Gastrocnemius medialis (tissue), 4 donors: ENCODE measurements at regions not wholly inside any gene's neighbourhood (a gene's known extent, or its start where the extent isn't known, plus 50 kb on each side); places are given as distances from the start of the nearest gene placed in this dataset.

Source experiments
- ATAC-seq, 2 donors: fragments of 150-250 bp; one replicate each; pipeline ENCODE4 v1.9.1; 2016
- DNase-seq, 2 donors: peaks; one replicate each; pipeline ENCODE4 v3.0.0-alpha.2; 2019
- H3K27ac ChIP-seq, 4 donors: fragments of 200-600 bp; sonication (generic); 1 replicate in 1 of 4; 2 replicates in 3 of 4; pipeline ENCODE4 v1.5.1; 2016 to 2018; ENCODE audit warnings: mild to moderate bottlenecking in 2 of 4, moderate library complexity in 1 of 4
- H3K27me3 ChIP-seq, 3 donors: fragments of 200-600 bp; sonication (generic) in 2 of 3; 1 replicate in 1 of 3; 2 replicates in 2 of 3; pipeline versions ENCODE4 v1.5.1 to v1.6.0; 2016 to 2019; ENCODE audit warnings: mild to moderate bottlenecking in 1 of 3, moderate library complexity in 1 of 3
- H3K36me3 ChIP-seq, 2 donors: fragments of 200-600 bp; sonication (generic) in 1 of 2; one replicate each; pipeline ENCODE4 v1.5.1; 2017 to 2018
- H3K4me1 ChIP-seq, 2 donors: fragments of 200-600 bp; sonication (generic) in 1 of 2; one replicate each; pipeline ENCODE4 v1.5.1; 2016 to 2017; ENCODE audit warnings: mild to moderate bottlenecking in 2 of 2
- H3K4me3 ChIP-seq, 4 donors: fragments of 200-600 bp; sonication (generic) in 3 of 4; 1 replicate in 1 of 4; 2 replicates in 3 of 4; pipeline ENCODE4 v1.5.1; 2016 to 2019; ENCODE audit warnings: mild to moderate bottlenecking in 2 of 4
- H3K9me3 ChIP-seq, 3 donors: fragments of 200-600 bp; sonication (generic) in 2 of 3; 1 replicate in 1 of 3; 2 replicates in 2 of 3; pipeline ENCODE4 v1.5.1; 2016 to 2019
- POLR2A ChIP-seq, 2 donors: fragments of 450-650 bp; IDR thresholded peaks; one replicate each; pipeline ENCODE4 v1.6.1; 2017; ENCODE audit warnings: antibody characterized with exemption in 2 of 2, mild to moderate bottlenecking in 2 of 2, moderate library complexity in 2 of 2
- in situ Hi-C, 4 donors: fragments of 200-750 bp; cut with MboI; loops; one replicate each; pipeline versions ENCODE4 v1.15.0 to v1.8.0; 2017; ENCODE audit warnings: low sequenced_read_pairs in 4 of 4
- intact Hi-C: fragments of 100-400 bp; cut with DNase I; formaldehyde crosslinking; loops from one replicate; pipeline ENCODE4 v1.15.1; 2023; ENCODE audit warnings: low total_unique reads
- TF ChIP-seq, protein P1 (sequence below), 5 experiments: fragments of 450-650 bp in 3 of 5; fragments of 200-600 bp in 2 of 5; sonication (generic) in 2 of 5; IDR thresholded peaks in 4 of 5; conservative IDR thresholded peaks in 1 of 5; 1 replicate in 4 of 5; 2 replicates in 1 of 5; pipeline ENCODE4 v1.5.1; 2016 to 2019; ENCODE audit warnings: antibody characterized with exemption in 5 of 5, mild to moderate bottlenecking in 3 of 5, moderate library complexity in 3 of 5

DNA sequence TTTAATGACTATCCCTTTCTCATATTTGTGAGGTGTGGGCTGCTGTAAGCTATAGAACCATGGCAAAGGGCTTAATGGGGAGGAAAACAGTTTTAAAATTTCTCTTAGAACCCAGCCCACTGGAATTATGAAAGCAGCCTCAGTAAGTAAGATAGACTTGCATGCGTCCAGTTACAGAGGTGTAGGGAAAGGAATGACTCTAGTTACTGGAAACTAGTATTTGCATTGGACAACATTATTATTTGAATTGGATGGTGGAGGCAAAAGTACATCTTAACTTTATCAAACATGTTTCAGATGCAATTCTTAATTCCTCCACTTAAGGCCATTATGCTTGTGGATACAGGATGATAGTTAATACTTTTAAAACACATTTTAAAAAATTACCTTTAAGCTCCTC, 292.9 kb downstream of the SPRY2 start:
- no peaks in the 10 kb centered on the region for H3K27me3 ChIP-seq
- in situ Hi-C loops (no loop called here), intact Hi-C loops (loop anchor here (5.0 to 10.0 kb wide), 2 partner anchors 289 to 373 kb away; no protein-coding TSS in a partner anchor)
- peak overlapping the region in 3 of 4 donors; percentile 57 to 60 (median 58) for H3K27ac ChIP-seq
- DNase-seq: no peak
- no peak for ATAC-seq
- TF ChIP-seq, protein P1, sequence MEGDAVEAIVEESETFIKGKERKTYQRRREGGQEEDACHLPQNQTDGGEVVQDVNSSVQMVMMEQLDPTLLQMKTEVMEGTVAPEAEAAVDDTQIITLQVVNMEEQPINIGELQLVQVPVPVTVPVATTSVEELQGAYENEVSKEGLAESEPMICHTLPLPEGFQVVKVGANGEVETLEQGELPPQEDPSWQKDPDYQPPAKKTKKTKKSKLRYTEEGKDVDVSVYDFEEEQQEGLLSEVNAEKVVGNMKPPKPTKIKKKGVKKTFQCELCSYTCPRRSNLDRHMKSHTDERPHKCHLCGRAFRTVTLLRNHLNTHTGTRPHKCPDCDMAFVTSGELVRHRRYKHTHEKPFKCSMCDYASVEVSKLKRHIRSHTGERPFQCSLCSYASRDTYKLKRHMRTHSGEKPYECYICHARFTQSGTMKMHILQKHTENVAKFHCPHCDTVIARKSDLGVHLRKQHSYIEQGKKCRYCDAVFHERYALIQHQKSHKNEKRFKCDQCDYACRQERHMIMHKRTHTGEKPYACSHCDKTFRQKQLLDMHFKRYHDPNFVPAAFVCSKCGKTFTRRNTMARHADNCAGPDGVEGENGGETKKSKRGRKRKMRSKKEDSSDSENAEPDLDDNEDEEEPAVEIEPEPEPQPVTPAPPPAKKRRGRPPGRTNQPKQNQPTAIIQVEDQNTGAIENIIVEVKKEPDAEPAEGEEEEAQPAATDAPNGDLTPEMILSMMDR (IDR thresholded peaks at IDR 0.05 in 4 of 5, conservative IDR thresholded peaks at IDR 0.05 in 1 of 5): no peak
- TF ChIP-seq POLR2A (IDR thresholded peaks at IDR 0.05): no peak
- no peaks in the 10 kb centered on the region for H3K36me3 ChIP-seq
- peaks cover 23 to 27% of the 10 kb centered on the region in 2 donors for H3K4me1 ChIP-seq
- no peak overlapping the region for H3K4me3 ChIP-seq
- no peaks in the 10 kb centered on the region for H3K9me3 ChIP-seq

DNA sequence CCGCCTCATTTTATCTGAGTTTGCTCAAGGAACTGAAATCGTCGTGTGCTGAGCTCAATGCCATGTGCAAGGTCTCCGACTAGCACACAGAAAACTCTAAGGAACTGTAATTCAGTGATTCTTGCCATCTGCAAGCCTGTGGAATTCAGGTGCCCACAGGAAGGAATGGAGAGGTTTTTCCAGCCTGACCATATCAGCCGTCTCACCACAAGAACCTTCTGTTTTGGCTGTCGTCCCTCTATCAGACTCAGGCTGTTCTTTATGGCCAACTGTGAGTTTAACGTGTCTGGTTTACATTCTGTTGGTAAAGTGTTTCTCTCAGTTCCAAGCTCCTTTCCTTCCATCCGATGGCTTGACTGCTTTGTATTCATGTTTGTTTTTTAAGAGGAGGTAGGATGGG, 293.5 kb downstream of the SPRY2 start:
- ATAC-seq (no peak), DNase-seq (no peak)
- TF ChIP-seq POLR2A (IDR thresholded peaks at IDR 0.05): no peak
- TF ChIP-seq, protein P1 (IDR thresholded peaks at IDR 0.05 in 4 of 5, conservative IDR thresholded peaks at IDR 0.05 in 1 of 5): no peak
- Histone ChIP-seq H3K4me1 (peaks cover 23 to 27% of the 10 kb centered on the region in 2 donors), H3K27me3 (no peaks in the 10 kb centered on the region), H3K27ac (peak overlapping the region in 1 of 4 donors; percentile 58), H3K9me3 (no peaks in the 10 kb centered on the region), H3K4me3 (no peak overlapping the region), H3K36me3 (no peaks in the 10 kb centered on the region)
- intact Hi-C loops (loop anchor here (5.0 to 10.0 kb wide), 2 partner anchors 290 to 373 kb away; no protein-coding TSS in a partner anchor), in situ Hi-C loops (no loop called here)

DNA sequence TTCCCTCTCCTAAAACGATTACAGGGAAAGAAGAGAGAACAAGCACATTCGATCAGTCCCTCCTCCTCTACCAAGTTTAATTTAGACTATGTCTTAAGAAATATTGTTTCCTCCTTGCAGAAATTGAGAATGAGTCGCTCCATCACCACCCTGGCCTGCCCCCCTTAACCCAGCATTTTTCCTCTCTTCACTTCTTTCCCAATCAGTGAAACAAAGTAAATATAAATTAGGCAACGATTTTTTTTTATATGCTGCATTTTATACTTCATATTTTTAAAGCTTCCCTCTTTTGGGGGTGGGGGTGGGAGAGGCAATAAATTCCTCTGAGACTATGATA, 300.0 kb downstream of the SPRY2 start:
- Histone ChIP-seq H3K4me1 (no peaks in the 10 kb centered on the region), H3K4me3 (no peak overlapping the region), H3K36me3 (no peaks in the 10 kb centered on the region), H3K27me3 (no peaks in the 10 kb centered on the region), H3K9me3 (no peaks in the 10 kb centered on the region), H3K27ac (no peak overlapping the region)
- intact Hi-C loops (loop anchor here (10.0 kb wide), 1 partner anchor 366 kb away; no protein-coding TSS in a partner anchor), in situ Hi-C loops (no loop called here)
- no peak for TF ChIP-seq POLR2A (IDR thresholded peaks at IDR 0.05)
- TF ChIP-seq, protein P1 (IDR thresholded peaks at IDR 0.05 in 4 of 5, conservative IDR thresholded peaks at IDR 0.05 in 1 of 5): no peak
- no peak for ATAC-seq
- no peak for DNase-seq

GRCh38 chr13:80040196-80040980, 300.5 kb downstream of the SPRY2 start:
- in situ Hi-C loops (no loop called here), intact Hi-C loops (loop anchor here (10.0 kb wide), 1 partner anchor 366 kb away; no protein-coding TSS in a partner anchor)
- Histone ChIP-seq H3K4me3 (no peak overlapping the region), H3K4me1 (no peaks in the 10 kb centered on the region), H3K36me3 (no peaks in the 10 kb centered on the region), H3K27ac (no peak overlapping the region), H3K9me3 (no peaks in the 10 kb centered on the region), H3K27me3 (no peaks in the 10 kb centered on the region)
- DNase-seq (no peak), ATAC-seq (no peak)
- TF ChIP-seq POLR2A (IDR thresholded peaks at IDR 0.05): no peak
- TF ChIP-seq, protein P1 (IDR thresholded peaks at IDR 0.05 in 4 of 5, conservative IDR thresholded peaks at IDR 0.05 in 1 of 5): no peak
